IPS DF 19.7 (cell line): ENCODE measurements at regions not wholly inside any gene's neighbourhood (a gene's known extent, or its start where the extent isn't known, plus 50 kb on each side); places are given as distances from the start of the nearest gene placed in this dataset.
"Not testable (repeated sequence)": the region's sequence is repeated elsewhere in the genome, so short reads cannot be mapped to it uniquely, and the experiment has no call there.

Source experiments
- DNase-seq: peaks from one replicate; pipeline ENCODE4 v3.0.0-alpha.2; 2013; ENCODE audit warnings: low read depth, low spot score

DNA sequence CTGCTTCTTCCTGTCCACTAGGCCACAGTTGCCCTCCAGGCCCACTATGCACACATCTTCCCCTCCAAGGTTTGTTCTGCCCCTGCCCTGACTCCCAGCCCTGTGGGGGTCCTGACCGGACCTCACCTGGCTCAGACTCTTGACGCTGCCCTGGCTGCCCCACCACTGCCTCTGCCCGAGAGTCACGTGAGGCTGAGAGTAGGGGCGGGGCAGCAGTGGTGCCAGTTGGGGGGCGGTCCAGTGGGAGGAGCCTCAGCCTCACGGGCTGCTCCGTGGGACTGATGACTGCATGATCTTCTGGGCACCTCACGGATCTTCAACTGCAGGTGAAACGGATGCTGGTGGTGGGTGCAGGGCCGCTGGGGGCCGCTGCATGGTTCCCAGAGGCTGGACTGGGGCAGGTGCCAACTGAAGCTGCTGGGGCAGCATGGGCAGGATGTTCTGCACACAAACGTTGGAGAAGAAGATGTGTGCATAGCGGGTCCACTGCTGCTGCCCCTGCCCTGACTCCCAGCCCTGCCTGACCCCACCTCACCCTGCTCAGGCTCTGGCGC is 77.6 kb downstream of the HHIPL2 start:
- DNase-seq, result not testable (repeated sequence)

DNA sequence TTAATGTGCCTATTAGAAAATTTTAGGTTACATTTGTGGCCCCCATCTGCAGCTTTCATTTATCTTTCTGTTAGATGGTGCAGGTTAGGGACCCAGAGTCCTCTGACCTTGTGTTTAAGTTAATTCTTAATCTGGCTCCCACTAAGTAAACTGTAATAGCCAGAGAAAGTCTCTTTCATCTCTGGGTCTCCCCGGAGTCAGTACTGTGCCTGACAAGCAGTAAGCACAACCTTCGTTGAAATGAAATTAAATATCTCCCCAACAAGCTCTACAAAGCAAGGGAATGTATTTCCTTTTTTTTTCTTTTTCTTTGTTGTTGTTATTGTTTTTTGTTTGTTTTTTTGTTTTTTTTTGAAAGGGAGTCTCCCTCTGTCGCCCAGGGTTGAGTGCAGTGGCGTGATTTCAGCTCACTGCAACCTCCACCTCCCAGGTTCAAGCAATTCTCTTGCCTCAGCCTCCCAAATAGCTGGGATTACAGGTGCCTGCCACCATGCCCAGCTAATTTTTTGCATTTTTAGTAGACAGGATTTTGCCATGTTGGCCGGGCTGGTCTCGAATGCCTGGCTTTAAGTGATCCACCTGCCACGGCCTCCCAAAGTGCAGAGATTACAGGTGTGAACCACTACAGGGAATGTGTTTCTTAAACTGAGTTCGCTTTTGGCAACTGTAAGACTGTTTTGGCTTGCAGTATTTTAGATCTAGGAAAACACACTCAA is 81.6 kb downstream of the HHIPL2 start:
- DNase-seq, result no peak

DNA sequence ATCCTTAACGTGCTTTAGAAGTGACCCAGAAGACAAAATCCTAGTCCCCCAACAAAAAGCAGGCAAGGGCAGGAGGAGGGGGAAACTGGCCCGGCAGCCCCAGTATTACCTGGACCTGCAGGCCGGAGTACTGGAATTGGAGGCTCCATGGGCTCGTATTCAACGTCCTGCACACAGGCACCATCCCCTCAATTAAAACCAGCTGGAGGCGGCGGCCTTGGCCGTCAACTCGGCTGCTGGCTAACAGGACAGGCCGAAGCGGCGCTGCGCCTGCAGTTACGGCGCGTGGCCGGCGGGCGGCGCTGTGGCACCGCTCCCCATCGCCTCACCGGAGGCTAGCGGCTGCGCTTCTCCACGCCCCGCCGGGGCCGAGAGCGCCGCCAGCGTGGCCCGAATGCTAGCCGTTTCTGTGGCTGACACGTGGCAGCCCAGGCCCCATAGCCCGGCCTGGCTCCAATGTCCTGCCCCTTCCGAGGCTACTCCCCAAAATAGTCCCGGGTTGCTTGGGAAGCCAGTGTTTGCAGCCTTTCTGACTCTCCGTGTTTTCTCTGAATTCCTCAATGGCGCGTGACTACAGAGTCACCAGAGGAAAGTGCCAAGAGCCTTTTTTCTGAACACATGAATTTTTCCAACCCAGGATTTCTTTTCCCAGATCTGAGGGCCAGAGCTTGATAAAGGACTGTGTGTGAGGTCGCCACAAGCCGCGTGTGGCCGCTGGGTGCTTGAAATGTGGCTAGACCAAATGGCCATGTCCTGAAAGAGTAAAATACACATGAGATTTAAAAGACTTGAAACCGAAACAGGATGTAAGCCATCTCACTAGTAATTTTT is 82.5 kb downstream of the HHIPL2 start:
- DNase-seq, result no peak

DNA sequence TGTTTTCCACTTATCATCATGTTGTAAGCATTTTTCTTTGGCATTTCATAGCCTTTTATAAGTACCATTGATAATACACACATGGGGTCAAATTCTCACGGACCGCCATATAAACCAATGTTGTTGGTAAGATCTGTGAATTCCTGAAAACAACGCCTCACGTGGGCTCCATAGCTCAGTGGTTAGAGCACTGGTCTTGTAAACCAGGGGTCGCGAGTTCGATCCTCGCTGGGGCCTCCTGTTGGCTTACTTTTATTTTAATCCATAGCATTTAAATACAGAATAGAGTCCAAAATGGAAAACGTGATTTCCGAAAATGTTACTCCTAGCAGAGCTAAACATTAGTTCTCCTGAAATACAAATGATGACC is 83.1 kb downstream of the HHIPL2 start:
- no peak for DNase-seq

DNA sequence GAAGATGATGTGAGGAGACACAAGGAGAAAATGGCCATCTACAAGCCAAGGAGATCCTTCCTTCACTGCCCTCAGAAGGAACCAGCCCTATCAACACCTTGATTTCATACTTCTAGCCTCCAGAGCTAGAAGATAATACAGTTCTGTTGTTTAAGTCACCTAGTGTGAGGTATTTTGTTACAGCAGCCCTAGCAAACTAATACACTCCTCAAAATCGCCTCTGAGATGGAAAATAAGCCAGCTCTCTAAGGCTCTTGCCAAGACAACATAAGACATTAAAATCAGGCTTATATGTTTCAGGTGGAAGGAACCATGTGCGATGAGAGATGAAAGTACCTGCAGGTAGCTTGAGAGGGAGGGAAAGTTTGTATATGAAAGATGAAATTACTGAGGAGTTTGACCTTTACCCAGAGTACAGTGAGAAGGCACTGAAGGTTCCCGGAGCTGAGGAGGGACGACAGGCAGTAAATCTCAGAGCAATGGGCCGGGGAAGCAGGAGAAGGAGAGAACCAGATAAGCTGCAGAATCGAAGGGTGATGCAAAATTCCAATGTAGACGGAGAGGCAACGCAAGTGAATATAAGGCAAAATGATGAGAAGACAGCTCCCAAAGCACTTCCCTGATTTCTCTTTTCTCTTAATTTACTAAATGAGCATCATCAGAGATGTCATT is 84.7 kb downstream of the HHIPL2 start:
- no peak for DNase-seq

DNA sequence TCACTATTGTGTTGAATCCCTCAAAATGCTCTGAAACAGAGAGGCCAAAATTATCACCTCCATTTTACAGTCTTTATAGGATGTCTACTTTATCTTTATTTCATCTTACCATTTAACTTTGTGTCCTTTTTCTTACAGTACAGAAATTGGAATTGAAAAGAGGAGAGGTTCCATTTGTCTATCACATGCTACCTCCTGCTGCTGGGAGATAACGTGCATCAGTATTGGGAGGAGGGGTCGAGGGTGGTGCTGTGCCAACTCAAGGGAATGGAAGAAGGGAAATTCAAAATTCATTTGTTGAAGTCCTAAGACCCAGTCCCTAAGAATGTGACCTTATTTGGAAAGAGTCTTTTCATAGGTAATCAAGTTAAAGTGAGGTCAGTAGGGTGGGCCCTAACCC is 85.3 kb downstream of the HHIPL2 start:
- DNase-seq, result no peak

DNA sequence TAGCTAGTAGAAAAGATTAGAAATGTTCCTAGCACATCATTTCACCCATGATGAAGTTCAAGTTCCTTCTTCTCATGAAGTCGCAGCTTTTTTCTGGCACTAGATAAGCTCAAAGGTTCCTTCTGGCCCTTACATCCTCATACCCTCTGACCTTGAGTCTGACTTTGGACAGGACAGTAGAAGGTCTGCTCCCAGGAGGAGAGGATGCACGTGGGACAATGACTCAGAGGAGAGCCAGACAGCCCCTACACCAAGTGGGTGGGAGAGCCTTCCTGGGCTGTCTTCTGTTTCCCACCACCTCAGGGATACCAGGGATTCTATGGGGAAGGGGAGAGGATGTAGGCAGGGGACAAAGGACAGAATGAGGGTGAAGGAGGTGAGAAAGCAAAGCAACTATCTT is 86.0 kb downstream of the HHIPL2 start:
- DNase-seq, result no peak

DNA sequence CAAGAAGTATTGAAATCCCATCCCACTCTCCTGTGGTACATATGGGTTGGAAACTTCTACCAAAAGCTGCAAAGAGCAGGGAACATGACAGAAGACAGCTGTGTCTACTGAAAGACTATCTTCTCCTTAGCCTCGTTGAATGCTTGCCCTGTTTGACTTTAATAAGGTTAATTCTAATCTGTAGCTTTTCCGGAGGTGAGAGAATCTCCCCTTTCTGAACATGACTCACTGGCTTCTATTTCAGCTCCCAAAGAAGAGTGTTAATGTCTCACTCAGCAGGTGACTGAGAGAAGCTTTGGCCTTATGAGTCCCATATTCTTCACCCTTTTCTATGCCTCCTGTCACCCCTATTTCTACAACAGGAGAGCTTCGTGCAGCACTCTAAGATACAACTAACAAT is 88.3 kb downstream of the HHIPL2 start:
- DNase-seq, result no peak

DNA sequence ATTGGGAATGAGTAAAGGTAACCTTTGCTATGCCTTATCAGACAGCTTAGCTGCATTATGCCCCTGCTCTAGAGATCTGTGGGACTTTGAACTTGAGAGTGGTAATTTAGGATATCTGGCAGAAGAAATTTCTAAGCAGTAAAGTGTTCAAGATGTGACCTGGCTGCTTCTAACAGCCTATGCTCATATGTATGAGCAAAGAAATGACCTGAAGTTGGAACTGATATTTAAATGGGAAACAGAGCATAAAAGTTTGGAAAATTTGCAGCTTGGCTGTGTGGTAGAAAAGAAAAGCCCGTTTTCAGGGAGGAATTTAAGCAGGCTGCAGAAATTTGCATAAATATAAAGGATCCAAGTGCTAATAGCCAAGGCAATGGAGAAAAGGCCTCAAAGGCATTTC is 90.4 kb downstream of the HHIPL2 start:
- DNase-seq, result no peak

DNA sequence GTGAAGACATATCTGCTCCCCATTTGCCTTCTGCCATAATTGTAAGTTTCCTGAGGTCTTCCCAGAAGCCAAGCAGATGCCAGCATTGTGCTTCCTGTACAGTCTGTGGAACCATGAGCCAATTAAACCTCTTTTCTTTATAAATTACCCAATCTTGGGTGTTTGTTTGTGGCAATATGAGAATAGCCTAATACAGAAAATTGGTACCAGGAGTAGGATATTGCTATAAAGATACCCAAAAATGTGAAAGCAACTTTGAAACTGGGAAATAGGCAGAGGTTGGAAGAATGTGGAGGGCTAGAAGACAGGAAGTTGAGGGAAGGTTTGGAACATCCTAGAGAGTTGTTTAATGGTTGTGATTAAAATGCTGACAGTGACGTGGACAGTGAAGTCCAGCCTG is 90.8 kb downstream of the HHIPL2 start:
- no peak for DNase-seq

DNA sequence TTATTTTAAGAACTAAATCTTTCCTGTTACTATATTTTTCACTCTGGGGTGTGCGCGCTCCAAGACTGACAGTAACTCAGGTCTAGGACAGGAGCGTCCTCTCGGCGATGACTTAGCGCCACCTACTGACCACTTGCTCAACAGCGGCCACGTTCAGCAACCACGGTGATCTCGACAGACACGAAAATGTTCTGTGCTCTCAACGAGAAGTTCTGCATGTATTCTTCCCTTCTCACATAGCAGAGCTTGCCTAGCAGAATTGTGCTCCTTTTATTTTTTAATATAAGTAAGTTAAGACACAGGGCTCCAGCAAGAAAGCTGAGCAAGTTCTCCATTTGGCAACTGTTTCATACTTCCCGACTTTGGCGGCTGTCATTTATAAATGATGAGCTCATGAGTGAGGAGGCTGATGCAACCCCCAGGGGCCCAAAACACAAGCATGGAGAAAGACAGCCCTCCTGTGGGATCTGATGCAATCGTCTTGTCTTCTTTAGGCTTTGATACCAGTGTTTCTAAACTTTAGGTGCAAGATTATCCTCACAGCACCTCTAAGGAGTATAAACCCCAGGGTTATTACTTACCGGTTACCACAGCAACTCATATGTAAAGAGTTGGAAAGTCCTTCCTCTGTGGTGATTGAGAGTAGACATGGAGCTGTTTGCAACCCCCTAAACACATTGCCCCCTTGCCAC is 92.6 kb downstream of the HHIPL2 start:
- DNase-seq, result no peak

DNA sequence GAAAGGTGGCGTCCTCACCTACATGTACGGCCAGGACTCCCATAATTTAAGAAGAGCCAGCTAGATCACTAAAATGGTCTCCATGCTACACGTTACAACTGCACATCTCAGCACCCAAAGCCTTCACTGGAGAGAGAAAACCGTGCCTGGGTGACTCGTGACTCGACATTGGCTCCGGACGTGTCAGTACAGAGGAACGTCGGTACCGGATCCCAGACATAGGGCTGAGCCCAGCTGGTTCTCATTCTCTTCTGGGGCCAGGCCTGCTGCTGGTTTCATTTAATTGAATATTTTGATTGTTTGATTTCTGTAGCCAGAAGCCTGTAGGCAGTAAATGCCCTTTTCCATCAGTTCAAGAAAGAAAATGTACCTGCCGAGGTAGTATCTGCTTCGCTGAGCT is 93.1 kb downstream of the HHIPL2 start:
- DNase-seq, result no peak

DNA sequence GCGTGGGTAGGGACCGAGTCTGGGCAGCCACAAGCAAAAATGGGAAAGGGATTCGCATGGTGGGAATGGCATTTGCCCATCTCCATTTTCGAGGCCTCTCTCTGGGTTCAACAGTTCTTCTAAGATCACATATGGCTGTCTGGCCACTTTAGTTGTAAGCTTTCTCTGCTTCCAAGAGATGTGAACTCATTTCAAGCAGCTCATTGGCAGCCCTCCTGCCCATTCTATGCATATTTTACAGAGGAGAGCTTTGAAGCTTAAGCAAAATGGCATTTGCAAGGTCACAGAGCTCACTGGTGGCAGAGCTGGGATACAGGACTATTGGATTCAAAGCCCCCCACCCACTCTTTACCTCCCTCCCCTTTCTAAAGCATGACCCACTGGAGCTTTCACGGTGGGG is 93.7 kb downstream of the HHIPL2 start:
- no peak for DNase-seq

DNA sequence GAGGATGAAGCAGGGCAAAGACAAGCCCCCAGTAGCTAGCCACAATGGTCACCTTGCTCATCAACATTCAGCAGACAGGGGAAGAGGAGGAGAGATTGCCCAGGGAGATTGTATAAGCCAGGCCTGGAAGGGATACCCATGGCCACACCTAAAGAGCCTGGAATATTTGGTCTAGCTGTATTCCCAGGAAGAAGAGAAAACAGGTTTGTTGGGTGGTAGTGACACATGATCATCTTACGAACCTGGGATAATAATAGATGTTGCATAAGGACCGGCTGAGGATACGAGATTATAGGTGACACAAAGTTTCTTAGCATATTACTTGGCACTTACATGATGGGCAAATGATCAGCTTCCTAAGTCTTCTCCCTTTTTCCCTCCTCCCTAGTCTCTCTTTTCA is 95.9 kb downstream of the HHIPL2 start:
- no peak for DNase-seq

DNA sequence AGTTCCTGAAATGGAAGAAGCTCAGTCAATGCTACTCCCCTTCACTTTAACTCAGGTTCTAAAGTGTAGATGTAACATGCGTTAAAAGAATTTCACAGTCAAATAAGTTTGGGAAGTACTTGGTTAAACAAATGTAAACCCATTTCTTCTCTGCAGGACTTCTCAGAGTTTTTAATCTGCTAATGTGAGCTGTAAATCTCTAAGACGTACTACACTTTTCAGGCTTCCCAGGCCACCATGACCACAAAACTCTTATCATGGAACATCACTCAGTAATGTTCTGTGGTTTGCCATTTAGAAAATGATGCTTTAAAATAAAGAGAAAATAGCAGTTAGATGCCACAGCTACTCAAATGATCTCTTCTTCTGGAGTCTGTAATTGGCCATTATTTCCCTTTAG is 104.3 kb downstream of the HHIPL2 start:
- no peak for DNase-seq

DNA sequence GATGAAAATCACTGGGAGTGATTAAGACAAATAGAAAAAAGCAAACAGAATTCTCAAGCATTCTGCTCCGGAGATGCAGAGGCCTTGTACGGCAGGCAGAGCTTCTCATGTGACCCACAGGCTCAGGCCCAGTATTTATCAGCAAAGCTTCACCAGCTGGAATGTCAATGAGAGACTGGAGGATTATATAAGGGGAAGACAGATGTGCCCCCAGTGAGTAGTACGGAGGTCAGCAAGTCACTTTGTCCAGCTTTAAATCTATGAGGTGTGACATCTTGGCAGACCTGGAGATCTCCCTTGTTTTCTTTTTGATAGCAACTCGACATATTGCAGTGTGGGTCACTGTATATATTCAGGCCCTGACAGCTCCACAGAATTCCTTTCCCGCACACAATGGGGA is 106.8 kb downstream of the HHIPL2 start:
- no peak for DNase-seq

DNA sequence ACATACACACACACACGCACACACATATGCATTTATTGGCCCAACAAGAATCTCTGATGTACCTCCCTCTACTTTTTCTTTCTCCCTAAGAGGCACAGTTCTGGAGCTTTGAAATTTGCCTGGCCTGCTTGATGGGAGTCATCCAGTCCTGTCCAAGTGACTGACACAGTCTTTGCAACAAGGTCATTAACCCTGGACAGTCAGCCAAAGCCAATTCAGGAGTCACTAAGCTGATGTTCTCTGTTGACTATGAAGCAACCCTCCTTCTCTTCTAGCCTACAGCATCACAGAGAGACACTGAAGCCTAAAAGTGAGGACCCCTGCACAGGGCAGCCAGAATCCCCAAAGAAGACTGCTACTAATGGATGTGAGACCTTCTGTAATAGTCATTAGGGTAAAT is 123.1 kb downstream of the HHIPL2 start:
- DNase-seq, result no peak

DNA sequence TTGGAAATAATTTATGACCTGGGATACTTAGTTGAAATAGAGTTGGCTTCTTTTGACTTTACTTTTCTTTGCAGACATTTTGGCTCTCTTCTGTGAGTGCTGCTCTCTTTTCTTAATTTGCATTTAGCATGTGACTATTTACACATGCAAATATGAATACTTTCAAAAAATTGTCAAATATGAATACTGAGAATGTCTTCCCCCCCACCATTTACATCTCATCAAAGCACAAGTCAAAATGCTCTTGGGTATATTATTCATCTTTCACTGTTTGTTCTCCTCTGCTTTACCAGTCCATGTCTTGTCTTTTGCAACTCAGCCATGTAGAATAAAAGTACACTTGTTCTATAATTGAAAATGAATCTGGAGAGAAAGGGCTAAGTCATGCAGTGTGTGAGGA is 126.5 kb downstream of the HHIPL2 start:
- DNase-seq, result no peak

DNA sequence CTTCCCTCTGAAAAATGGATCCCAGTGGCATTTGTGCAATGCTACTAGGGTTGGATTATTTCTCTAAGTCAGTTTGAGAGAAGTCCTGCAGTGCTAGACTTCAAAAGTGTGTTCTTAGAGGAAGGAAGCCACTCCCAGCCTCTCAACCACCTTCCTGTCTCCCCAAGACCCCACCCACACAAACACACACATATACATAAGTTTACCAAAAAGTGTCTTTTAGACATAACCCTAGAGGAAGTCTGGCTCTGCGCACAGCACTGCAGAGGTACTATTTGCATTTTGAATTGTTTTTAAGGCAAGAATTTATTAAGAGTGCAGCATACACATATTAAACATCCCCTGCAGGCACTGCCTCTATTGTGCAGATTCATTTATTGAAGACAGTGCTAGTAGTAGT is 127.3 kb downstream of the HHIPL2 start:
- no peak for DNase-seq

DNA sequence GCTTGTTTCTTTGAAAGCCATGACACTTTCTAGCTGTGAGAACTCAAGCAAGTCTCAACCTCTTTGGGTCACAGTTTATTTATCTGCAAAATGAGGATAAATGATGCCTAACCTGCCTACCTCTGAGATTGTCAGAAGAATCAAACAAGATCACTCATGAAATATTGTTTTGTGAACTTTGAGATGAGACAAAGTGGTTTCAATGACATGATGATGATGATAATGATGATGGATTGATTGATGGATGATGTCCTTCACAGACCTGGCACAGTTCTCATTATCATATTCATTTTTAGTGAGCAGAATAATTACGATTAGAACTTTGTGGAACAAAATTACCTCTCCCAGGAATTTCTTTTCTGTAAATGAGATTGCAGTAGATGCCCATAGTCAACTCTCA is 129.2 kb downstream of the HHIPL2 start:
- DNase-seq, result no peak

DNA sequence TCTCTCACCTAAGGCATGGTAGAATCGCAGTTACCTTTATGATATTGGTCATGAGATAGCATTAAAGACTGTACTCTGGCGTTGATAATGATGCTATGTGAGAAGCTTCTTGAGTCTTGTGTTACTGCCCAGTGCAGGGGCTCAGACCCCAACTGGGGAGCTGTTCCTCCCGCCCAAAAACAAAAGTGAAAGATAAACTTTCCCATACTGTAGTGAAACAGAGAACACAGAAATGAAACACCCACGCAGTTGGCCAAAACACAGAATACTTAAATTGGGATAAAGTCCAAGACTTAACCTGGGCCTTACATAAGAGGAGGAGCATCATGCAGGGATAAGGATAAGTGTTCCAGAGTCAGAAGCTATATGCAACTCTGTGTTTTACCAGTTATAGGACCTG is 130.6 kb downstream of the HHIPL2 start:
- DNase-seq, result no peak
